ENCODE measurements at regions not wholly inside any gene's neighbourhood (a gene's known extent, or its start where the extent isn't known, plus 50 kb on each side); places are given as distances from the start of the nearest gene placed in this dataset.

- H3K27ac ChIP-seq: no peak overlapping the region
- TF ChIP-seq CTCF (conservative IDR thresholded peaks at IDR 0.05): no peak
- no peak for TF ChIP-seq ZFX (IDR thresholded peaks at IDR 0.05)
These were observed 177.9 kb downstream of the PCSK1 start for GRCh38 chr5:96254980-96255691.

GRCh38 chr5:96253140-96253539 is 179.9 kb downstream of the PCSK1 start:
- TF ChIP-seq ZFX (IDR thresholded peaks at IDR 0.05) (no peak), CTCF (conservative IDR thresholded peaks at IDR 0.05) (no peak)
- H3K27ac ChIP-seq: no peak overlapping the region

- H3K27ac ChIP-seq: no peak overlapping the region
- no peak for TF ChIP-seq ZFX (IDR thresholded peaks at IDR 0.05)
- TF ChIP-seq CTCF (conservative IDR thresholded peaks at IDR 0.05): no peak
These were observed 180.5 kb downstream of the PCSK1 start for GRCh38 chr5:96252596-96252995.

GRCh38 chr5:96250782-96251181 is 182.3 kb downstream of the PCSK1 start:
- TF ChIP-seq CTCF (conservative IDR thresholded peaks at IDR 0.05): no peak
- TF ChIP-seq ZFX (IDR thresholded peaks at IDR 0.05): no peak
- H3K27ac ChIP-seq: no peak overlapping the region

- TF ChIP-seq CTCF (conservative IDR thresholded peaks at IDR 0.05) (no peak), ZFX (IDR thresholded peaks at IDR 0.05) (no peak)
- no peak overlapping the region; the same call in 1 of the 2 replicates for H3K27ac ChIP-seq
These were observed 184.9 kb downstream of the PCSK1 start for GRCh38 chr5:96248131-96248530.

GRCh38 chr5:96247708-96248107 is 185.3 kb downstream of the PCSK1 start:
- TF ChIP-seq CTCF (conservative IDR thresholded peaks at IDR 0.05): no peak
- H3K27ac ChIP-seq: peak overlapping the region; percentile 4; the same call in 1 of the 2 replicates

GRCh38 chr5:96247097-96247701 is 185.8 kb downstream of the PCSK1 start:
- H3K27ac ChIP-seq: peak overlapping the region; percentile 4; the same call in 1 of the 2 replicates
- TF ChIP-seq ZFX (IDR thresholded peaks at IDR 0.05) (no peak), CTCF (conservative IDR thresholded peaks at IDR 0.05) (no peak)

Measured in C4-2B (cell line).